IgD-negative memory B cell (primary cell): ENCODE measurements at regions not wholly inside any gene's neighbourhood (a gene's known extent, or its start where the extent isn't known, plus 50 kb on each side); places are given as distances from the start of the nearest gene placed in this dataset.

Experiments used
- H3K27ac Mint-ChIP-seq, 3 donors: one replicate each; pipeline ENCODE4 v1.8.0; 2020 to 2022; ENCODE audit warnings: mild to moderate bottlenecking in 3 of 3, mixed read lengths in 3 of 3, moderate library complexity in 1 of 3
- H3K27me3 Mint-ChIP-seq: one replicate; pipeline ENCODE4 v1.8.0; 2021; ENCODE audit warnings: mixed read lengths
- H3K36me3 Mint-ChIP-seq: one replicate; pipeline ENCODE4 v1.8.0; 2020; ENCODE audit warnings: mild to moderate bottlenecking, mixed read lengths
- H3K4me1 Mint-ChIP-seq, 3 donors: one replicate each; pipeline ENCODE4 v1.8.0; 2020 to 2022; ENCODE audit warnings: mixed read lengths in 3 of 3, mild to moderate bottlenecking in 1 of 3
- H3K4me3 Mint-ChIP-seq, 4 donors: one replicate each; pipeline ENCODE4 v1.8.0; 2020 to 2022; ENCODE audit warnings: mild to moderate bottlenecking in 4 of 4, mixed read lengths in 4 of 4, moderate library complexity in 3 of 4
- H3K9me3 Mint-ChIP-seq, 3 donors: one replicate each; pipeline ENCODE4 v1.8.0; 2020 to 2021; ENCODE audit warnings: mixed read lengths in 3 of 3, mild to moderate bottlenecking in 1 of 3

- Mint-ChIP-seq H3K4me1 (peaks cover 61 to 79% (median 62%) of the 10 kb centered on the region in 3 donors), H3K36me3 (no peaks in the 10 kb centered on the region)
Measured at GRCh38 chr3:42020684-42021307, 58.9 kb upstream of the ULK4 start.

DNA sequence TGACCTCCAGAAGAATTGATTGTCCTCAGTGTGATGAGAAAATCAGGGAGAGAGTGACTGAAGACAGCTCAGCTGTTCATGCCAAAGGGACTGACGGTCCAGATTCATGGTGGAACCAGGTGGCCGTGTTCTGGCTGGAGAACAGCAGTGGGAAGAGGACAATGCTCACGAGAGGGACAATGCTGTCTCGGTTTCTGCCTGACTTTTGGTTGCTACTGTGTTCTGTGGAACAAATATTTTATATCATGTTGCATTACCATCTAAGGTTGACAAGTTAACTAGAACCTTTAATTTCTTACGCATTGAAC lies 58.0 kb upstream of the ULK4 start:
- H3K27ac Mint-ChIP-seq: no peak overlapping the region
- H3K4me1 Mint-ChIP-seq: peaks cover 54 to 76% (median 57%) of the 10 kb centered on the region in 3 donors
- H3K9me3 Mint-ChIP-seq: no peaks in the 10 kb centered on the region
- no peaks in the 10 kb centered on the region for H3K36me3 Mint-ChIP-seq
- no peaks in the 10 kb centered on the region for H3K27me3 Mint-ChIP-seq
- H3K4me3 Mint-ChIP-seq: peak overlapping the region in 3 of 4 donors; percentile 18 to 39 (median 33)

More at GRCh38 chr3:42020684-42021307, 58.9 kb upstream of the ULK4 start:
- no peaks in the 10 kb centered on the region for H3K27me3 Mint-ChIP-seq
- no peaks in the 10 kb centered on the region for H3K9me3 Mint-ChIP-seq
- H3K4me3 Mint-ChIP-seq: peak overlapping the region in 1 of 4 donors; percentile 1
- peak overlapping the region; percentile 57 to 68 (median 61) for H3K27ac Mint-ChIP-seq

- Mint-ChIP-seq H3K27me3 (no peaks in the 10 kb centered on the region), H3K9me3 (no peaks in the 10 kb centered on the region), H3K36me3 (no peaks in the 10 kb centered on the region), H3K27ac (no peak overlapping the region), H3K4me1 (peaks cover 53 to 72% (median 58%) of the 10 kb centered on the region in 3 donors), H3K4me3 (peak overlapping the region in 3 of 4 donors; percentile 23 to 39 (median 33))
Measured at GRCh38 chr3:42019144-42019952, 57.4 kb upstream of the ULK4 start.

DNA sequence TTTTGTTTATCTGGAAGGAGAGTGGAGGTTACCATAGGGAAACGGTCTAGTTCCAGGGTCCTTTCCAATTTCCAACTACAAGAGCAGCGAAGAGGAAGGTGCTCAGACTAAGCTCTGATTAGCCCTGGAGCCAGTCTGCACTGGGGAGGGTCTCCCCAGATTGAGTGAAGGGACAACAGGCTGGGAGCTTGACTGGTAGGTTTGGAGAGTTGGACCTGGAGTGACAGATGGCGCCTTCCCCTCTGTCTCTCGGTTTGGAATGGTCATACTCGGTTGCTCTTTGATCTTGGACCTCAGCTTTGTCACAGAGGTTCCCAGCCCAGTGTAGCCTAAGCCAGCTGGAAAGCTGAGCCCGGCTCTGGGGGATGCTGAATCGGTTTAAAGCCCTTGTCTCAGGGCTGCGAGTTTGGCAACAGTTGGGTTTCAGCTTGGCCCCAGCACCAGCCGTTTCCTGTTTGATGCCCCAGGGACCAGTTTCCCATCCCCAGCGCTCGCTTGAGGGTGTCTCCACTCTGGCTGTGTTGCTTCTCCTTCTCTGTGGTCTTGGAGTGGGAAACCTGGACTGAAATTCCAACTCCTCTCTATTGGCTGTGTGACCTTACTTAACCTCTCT lies 53.1 kb upstream of the ULK4 start:
- H3K9me3 Mint-ChIP-seq: no peaks in the 10 kb centered on the region
- no peaks in the 10 kb centered on the region for H3K27me3 Mint-ChIP-seq
- peak overlapping the region; percentile 94 to 99 (median 96) for H3K27ac Mint-ChIP-seq
- H3K4me1 Mint-ChIP-seq: peaks cover 30 to 57% (median 37%) of the 10 kb centered on the region in 3 donors
- H3K36me3 Mint-ChIP-seq: no peaks in the 10 kb centered on the region
- peak overlapping the region; percentile 93 to 100 (median 94) for H3K4me3 Mint-ChIP-seq

DNA sequence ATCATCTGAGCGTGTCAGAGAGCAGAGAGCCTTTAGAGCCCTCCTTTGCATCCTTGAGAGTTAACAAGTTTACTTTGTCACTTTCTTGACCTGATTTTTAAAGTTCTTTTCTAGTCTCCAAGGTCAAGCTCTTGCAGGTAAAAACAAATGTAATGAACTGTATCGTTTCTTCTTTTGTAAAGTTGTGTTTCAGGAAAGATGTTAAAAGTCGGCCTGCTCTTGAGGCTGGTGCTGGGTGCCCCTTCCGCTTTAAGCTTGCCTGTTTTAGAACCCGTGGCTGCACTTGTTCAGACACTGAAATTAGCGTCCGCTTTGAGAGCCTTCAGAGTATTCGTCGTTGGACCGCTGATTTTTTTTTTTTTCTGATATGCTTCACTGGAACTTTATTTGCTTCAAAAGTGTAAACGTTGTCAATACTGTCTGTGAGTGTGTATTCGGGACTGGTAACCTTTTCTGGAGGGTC lies 52.6 kb upstream of the ULK4 start:
- H3K36me3 Mint-ChIP-seq: no peaks in the 10 kb centered on the region
- no peaks in the 10 kb centered on the region for H3K9me3 Mint-ChIP-seq
- peak overlapping the region; percentile 93 to 100 (median 94) for H3K4me3 Mint-ChIP-seq
- H3K27ac Mint-ChIP-seq: peak overlapping the region; percentile 94 to 99 (median 96)
- H3K4me1 Mint-ChIP-seq: peaks cover 26 to 51% (median 31%) of the 10 kb centered on the region in 3 donors
- H3K27me3 Mint-ChIP-seq: no peaks in the 10 kb centered on the region

- Mint-ChIP-seq H3K4me1 (peaks cover 24 to 46% (median 25%) of the 10 kb centered on the region in 3 donors), H3K27me3 (no peaks in the 10 kb centered on the region), H3K36me3 (no peaks in the 10 kb centered on the region), H3K9me3 (no peaks in the 10 kb centered on the region), H3K4me3 (peak overlapping the region; percentile 93 to 100 (median 94)), H3K27ac (peak overlapping the region; percentile 96 to 99 (median 97))
Measured at GRCh38 chr3:42013691-42014457, 52.0 kb upstream of the ULK4 start.

DNA sequence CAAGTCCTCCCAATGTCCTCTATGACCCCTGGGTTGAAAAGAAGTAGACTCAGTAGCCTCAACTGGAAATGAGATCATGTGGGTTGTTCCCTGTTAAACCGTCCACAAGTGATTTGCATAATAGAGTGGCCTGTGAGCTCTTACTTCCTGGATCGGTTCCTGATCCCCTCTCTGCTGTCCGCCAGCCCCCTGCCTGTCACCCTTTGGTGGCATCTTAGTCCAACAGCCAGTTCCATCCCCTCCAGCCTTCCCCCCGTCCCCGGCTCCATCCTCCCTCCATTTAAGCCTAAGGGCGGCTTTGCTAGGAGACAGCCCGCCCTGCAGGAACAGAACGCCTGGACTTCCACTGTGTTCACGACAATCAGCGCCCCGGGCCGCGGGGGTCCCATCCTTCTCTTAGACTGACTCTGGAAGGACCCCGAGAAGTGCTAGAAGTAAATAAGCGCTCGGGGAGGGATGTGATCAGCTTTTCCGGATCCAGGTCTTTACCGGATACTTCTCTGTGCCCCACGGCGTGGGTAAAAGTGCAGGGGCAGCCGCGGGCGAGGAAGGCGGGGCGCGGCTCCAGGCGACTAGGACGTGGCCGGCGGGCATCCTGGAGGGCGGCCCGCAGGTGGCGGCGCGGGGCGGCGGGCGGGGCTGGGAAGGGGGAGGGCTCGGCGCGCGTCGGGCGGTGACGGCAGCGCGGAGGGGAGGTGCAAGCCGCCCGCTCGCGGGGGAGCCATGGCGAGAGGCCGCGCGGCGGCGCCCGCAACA lies 51.2 kb upstream of the ULK4 start:
- peak overlapping the region; percentile 93 to 100 (median 97) for H3K27ac Mint-ChIP-seq
- no peaks in the 10 kb centered on the region for H3K27me3 Mint-ChIP-seq
- H3K36me3 Mint-ChIP-seq: no peaks in the 10 kb centered on the region
- peaks cover 19 to 43% (median 22%) of the 10 kb centered on the region in 3 donors for H3K4me1 Mint-ChIP-seq
- H3K4me3 Mint-ChIP-seq: peak overlapping the region; percentile 88 to 97 (median 95)
- H3K9me3 Mint-ChIP-seq: no peaks in the 10 kb centered on the region

- Mint-ChIP-seq H3K36me3 (no peaks in the 10 kb centered on the region), H3K27ac (peak overlapping the region; percentile 93 to 100 (median 97)), H3K27me3 (no peaks in the 10 kb centered on the region), H3K4me3 (peak overlapping the region; percentile 88 to 97 (median 95)), H3K4me1 (peaks cover 21 to 42% (median 23%) of the 10 kb centered on the region in 3 donors), H3K9me3 (no peaks in the 10 kb centered on the region)
Measured at GRCh38 chr3:42012383-42012934, 50.6 kb upstream of the ULK4 start.
